Uterus (tissue), 3 donors: ENCODE measurements at regions not wholly inside any gene's neighbourhood (a gene's known extent, or its start where the extent isn't known, plus 50 kb on each side); places are given as distances from the start of the nearest gene placed in this dataset.

Experiments used
- DNase-seq, 2 donors: peaks; one replicate each; pipeline ENCODE4 v3.0.0-alpha.2; 2019 to 2020
- H3K27ac ChIP-seq, 2 donors: fragments of 200-600 bp; sonication (generic); 1 replicate in 1 of 2; 2 replicates in 1 of 2; pipeline ENCODE4 v1.5.1; 2016 to 2018
- H3K27me3 ChIP-seq, 2 donors: fragments of 200-600 bp; sonication (generic); one replicate each; pipeline ENCODE4 v1.5.1; 2018 to 2019; ENCODE audit warnings: control low read depth in 1 of 2
- H3K36me3 ChIP-seq, 2 donors: fragments of 200-600 bp; sonication (generic); one replicate each; pipeline ENCODE4 v1.5.1; 2019; ENCODE audit warnings: control low read depth in 1 of 2
- H3K4me1 ChIP-seq, 2 donors: fragments of 200-600 bp; sonication (generic); one replicate each; pipeline ENCODE4 v1.5.1; 2018 to 2019; ENCODE audit warnings: control low read depth in 1 of 2
- H3K4me3 ChIP-seq, 2 donors: fragments of 200-600 bp; sonication (generic); 1 replicate in 1 of 2; 2 replicates in 1 of 2; pipeline ENCODE4 v1.5.1; 2018 to 2019; ENCODE audit warnings: mild to moderate bottlenecking in 1 of 2
- H3K9me3 ChIP-seq, 2 donors: fragments of 200-600 bp; sonication (generic); one replicate each; pipeline ENCODE4 v1.5.1; 2019; ENCODE audit warnings: control low read depth in 1 of 2
- POLR2A ChIP-seq, 2 donors: fragments of 450-650 bp; IDR thresholded peaks; one replicate each; pipeline ENCODE4 v1.6.1; 2016; ENCODE audit warnings: antibody characterized with exemption in 2 of 2, mild to moderate bottlenecking in 1 of 2, moderate library complexity in 1 of 2
- intact Hi-C: fragments of 100-400 bp; cut with DNase I; formaldehyde crosslinking; loops from one replicate; pipeline ENCODE4 v1.15.1; 2023; ENCODE audit warnings: low total_unique reads
- TF ChIP-seq, protein P1 (sequence below), 4 experiments: fragments of 200-600 bp in 2 of 4; fragments of 450-650 bp in 2 of 4; sonication (generic) in 2 of 4; IDR thresholded peaks; one replicate each; pipeline ENCODE4 v1.5.1; 2016 to 2019; ENCODE audit warnings: antibody characterized with exemption in 4 of 4, mild to moderate bottlenecking in 2 of 4, moderate library complexity in 1 of 4
- donor health status: DM: yes; HTN: yes; CAD: no.

DNA sequence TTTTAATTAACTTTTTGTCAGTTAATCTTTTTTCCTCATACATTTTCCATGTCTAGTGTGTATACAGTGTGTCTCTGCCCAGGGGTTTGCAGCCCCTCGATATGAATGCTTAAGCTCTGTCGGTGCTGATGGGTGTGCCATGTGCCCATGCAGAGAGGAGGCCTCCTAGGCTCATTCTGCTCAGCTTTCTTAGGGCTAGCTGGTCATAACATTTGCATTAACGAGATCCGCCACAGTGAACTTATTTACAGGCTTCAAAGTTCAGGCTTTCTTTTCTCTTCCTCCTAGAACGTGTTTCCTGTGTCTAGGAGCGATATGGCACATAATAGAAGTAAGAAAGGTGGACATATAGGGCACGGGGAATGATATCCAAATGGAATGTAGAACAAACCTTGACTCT lies 783.3 kb downstream of the PLCL1 start:
- no peak for DNase-seq
- Histone ChIP-seq H3K9me3 (no peaks in the 10 kb centered on the region), H3K36me3 (no peaks in the 10 kb centered on the region), H3K4me1 (no peaks in the 10 kb centered on the region), H3K27me3 (no peaks in the 10 kb centered on the region), H3K27ac (no peak overlapping the region), H3K4me3 (no peak overlapping the region)
- TF ChIP-seq POLR2A (IDR thresholded peaks at IDR 0.05) = no peak
- TF ChIP-seq, protein P1, sequence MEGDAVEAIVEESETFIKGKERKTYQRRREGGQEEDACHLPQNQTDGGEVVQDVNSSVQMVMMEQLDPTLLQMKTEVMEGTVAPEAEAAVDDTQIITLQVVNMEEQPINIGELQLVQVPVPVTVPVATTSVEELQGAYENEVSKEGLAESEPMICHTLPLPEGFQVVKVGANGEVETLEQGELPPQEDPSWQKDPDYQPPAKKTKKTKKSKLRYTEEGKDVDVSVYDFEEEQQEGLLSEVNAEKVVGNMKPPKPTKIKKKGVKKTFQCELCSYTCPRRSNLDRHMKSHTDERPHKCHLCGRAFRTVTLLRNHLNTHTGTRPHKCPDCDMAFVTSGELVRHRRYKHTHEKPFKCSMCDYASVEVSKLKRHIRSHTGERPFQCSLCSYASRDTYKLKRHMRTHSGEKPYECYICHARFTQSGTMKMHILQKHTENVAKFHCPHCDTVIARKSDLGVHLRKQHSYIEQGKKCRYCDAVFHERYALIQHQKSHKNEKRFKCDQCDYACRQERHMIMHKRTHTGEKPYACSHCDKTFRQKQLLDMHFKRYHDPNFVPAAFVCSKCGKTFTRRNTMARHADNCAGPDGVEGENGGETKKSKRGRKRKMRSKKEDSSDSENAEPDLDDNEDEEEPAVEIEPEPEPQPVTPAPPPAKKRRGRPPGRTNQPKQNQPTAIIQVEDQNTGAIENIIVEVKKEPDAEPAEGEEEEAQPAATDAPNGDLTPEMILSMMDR (IDR thresholded peaks at IDR 0.05) = no peak
- intact Hi-C loops = no loop called here

DNA sequence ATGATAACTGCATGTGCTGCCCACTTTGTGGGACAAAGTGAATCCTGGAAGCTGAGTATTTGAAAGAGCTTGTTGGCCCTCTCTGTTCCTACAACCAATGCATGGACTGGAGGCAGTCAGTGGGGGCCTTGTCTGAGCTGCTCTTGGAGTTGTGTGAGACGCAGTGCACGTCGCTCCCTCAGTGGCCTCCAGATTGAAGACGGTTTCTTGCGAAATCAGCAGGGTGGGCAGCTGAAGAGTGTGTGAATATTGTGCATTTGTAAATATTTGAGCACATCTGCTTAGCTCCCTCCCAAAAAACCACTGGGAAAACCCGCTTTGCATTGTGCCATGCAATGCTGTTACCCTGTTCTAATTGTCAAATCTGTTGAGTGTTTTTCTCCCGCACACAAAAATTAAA lies 782.8 kb downstream of the PLCL1 start:
- Histone ChIP-seq H3K4me1 (no peaks in the 10 kb centered on the region), H3K27ac (no peak overlapping the region), H3K9me3 (no peaks in the 10 kb centered on the region), H3K36me3 (no peaks in the 10 kb centered on the region), H3K4me3 (no peak overlapping the region), H3K27me3 (no peaks in the 10 kb centered on the region)
- DNase-seq = no peak
- TF ChIP-seq, protein P1 (IDR thresholded peaks at IDR 0.05) = no peak
- TF ChIP-seq POLR2A (IDR thresholded peaks at IDR 0.05) = no peak
- intact Hi-C loops = no loop called here

DNA sequence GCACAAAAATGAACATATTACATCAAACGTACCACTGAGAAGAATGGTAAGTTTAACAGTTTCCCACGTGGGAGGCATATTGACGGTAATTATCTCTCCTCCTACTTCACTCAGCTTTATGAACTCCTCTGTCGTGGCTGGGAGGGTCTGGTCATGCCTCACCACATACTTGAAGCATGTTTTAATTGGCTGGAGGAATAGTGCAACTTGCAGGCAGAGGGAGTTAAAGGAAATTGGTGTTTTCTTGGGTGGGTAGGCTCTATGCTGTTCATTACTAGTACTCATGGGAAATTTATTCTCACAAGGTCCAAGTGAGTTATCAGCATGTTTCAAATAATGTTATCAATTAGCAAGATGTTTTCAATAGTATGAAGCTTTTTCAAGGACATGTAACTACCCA lies 767.0 kb downstream of the PLCL1 start:
- no peaks in the 10 kb centered on the region for H3K36me3 ChIP-seq
- H3K4me1 ChIP-seq = no peaks in the 10 kb centered on the region
- TF ChIP-seq, protein P1 (IDR thresholded peaks at IDR 0.05) = no peak
- TF ChIP-seq POLR2A (IDR thresholded peaks at IDR 0.05) = no peak
- no peak overlapping the region for H3K4me3 ChIP-seq
- H3K9me3 ChIP-seq = no peaks in the 10 kb centered on the region
- DNase-seq = no peak
- H3K27me3 ChIP-seq = no peaks in the 10 kb centered on the region
- intact Hi-C loops = no loop called here
- no peak overlapping the region for H3K27ac ChIP-seq

DNA sequence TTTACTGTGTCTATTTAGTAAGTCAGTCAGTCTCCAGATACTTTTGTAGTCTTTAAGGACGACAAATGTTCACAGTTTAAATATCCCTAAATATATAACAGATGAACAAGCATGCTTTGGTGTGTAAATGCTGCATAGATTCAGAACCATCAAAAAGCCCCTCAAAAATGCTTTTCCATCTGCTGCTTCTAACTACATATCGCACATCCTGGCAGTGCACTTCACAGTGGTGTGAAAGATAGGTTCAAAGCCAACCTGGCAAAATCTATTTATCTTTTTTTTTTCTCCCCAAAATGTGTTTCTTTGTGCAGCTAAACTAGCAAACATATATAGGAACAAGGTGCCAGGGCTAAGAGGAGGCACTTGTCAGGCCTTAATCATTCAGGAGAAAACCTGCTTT lies 753.8 kb downstream of the PLCL1 start:
- DNase-seq = no peak
- TF ChIP-seq, protein P1 (IDR thresholded peaks at IDR 0.05) = no peak
- no peak for TF ChIP-seq POLR2A (IDR thresholded peaks at IDR 0.05)
- Histone ChIP-seq H3K36me3 (no peaks in the 10 kb centered on the region), H3K4me3 (no peak overlapping the region), H3K27me3 (no peaks in the 10 kb centered on the region), H3K27ac (no peak overlapping the region), H3K9me3 (no peaks in the 10 kb centered on the region), H3K4me1 (no peaks in the 10 kb centered on the region)
- intact Hi-C loops = no loop called here

DNA sequence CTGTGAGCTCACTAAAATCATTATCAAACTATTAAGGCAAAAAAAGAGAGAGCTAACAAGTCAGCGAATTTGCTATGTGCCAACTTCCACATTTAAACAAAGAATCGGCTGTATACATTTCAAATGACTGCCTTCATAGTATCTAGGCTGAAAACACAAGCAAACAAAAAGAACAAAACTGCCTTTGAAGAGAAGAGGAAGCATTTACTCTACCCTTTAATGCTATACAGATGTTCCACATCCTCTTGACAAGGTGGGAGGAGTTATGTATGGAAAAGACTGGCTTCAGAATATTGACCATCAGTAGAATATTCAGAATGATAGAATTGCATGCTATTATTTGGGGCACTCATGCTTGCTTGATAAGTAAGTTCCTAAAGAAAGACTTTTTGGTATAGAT lies 741.7 kb downstream of the PLCL1 start:
- TF ChIP-seq, protein P1 (IDR thresholded peaks at IDR 0.05) = no peak
- no peaks in the 10 kb centered on the region for H3K36me3 ChIP-seq
- H3K4me3 ChIP-seq = no peak overlapping the region
- no peak for DNase-seq
- no peaks in the 10 kb centered on the region for H3K9me3 ChIP-seq
- H3K27ac ChIP-seq = no peak overlapping the region
- H3K4me1 ChIP-seq = no peaks in the 10 kb centered on the region
- intact Hi-C loops = no loop called here
- no peaks in the 10 kb centered on the region for H3K27me3 ChIP-seq
